HG03558 (cell line): ENCODE measurements at regions not wholly inside any gene's neighbourhood (a gene's known extent, or its start where the extent isn't known, plus 50 kb on each side); places are given as distances from the start of the nearest gene placed in this dataset.
"Not testable (repeated sequence)": the region's sequence is repeated elsewhere in the genome, so short reads cannot be mapped to it uniquely, and the experiment has no call there.

Source experiments
- ATAC-seq: cut with Tn5 transposase; IDR thresholded peaks from one replicate; pipeline ENCODE4 v1.9.1; 2021; ENCODE audit warnings: moderate number of reproducible peaks; ENCODE audit not compliant: unreplicated experiment; ENCODE audit errors: extremely low read depth

- ATAC-seq: no peak
These were observed 394.2 kb downstream of the EDEM1 start for GRCh38 chr3:5581743-5582142.

GRCh38 chr3:5583920-5584319 lies 396.4 kb downstream of the EDEM1 start:
- ATAC-seq: no peak

GRCh38 chr3:5585085-5585484 lies 397.6 kb downstream of the EDEM1 start:
- ATAC-seq: no peak

GRCh38 chr3:5606884-5607472 lies 419.5 kb downstream of the EDEM1 start:
- ATAC-seq: no peak

GRCh38 chr3:5607581-5607980 lies 420.1 kb downstream of the EDEM1 start:
- no peak for ATAC-seq

- not testable (repeated sequence) for ATAC-seq
These were observed 421.5 kb downstream of the EDEM1 start for GRCh38 chr3:5608971-5609370.

- no peak for ATAC-seq
These were observed 426.1 kb downstream of the EDEM1 start for GRCh38 chr3:5613599-5613998.

- no peak for ATAC-seq
These were observed 429.4 kb downstream of the EDEM1 start for GRCh38 chr3:5616873-5617272.

- ATAC-seq: no peak
These were observed 430.7 kb downstream of the EDEM1 start for GRCh38 chr3:5618170-5618569.

- ATAC-seq: no peak
These were observed 442.9 kb downstream of the EDEM1 start for GRCh38 chr3:5630406-5630805.

GRCh38 chr3:5633960-5634359 lies 446.5 kb downstream of the EDEM1 start:
- ATAC-seq: no peak

- no peak for ATAC-seq
These were observed 446.9 kb downstream of the EDEM1 start for GRCh38 chr3:5634411-5634810.

GRCh38 chr3:5635746-5636145 lies 448.2 kb downstream of the EDEM1 start:
- ATAC-seq: no peak

GRCh38 chr3:5638550-5638949 lies 451.0 kb downstream of the EDEM1 start:
- ATAC-seq: no peak

GRCh38 chr3:5644773-5645670 lies 457.5 kb downstream of the EDEM1 start:
- ATAC-seq: no peak

- no peak for ATAC-seq
These were observed 458.3 kb downstream of the EDEM1 start for GRCh38 chr3:5645692-5646410.

- ATAC-seq: no peak
These were observed 462.8 kb downstream of the EDEM1 start for GRCh38 chr3:5650303-5650702.

- no peak for ATAC-seq
These were observed 463.8 kb downstream of the EDEM1 start for GRCh38 chr3:5651351-5651750.

GRCh38 chr3:5653426-5654143 lies 466.1 kb downstream of the EDEM1 start:
- ATAC-seq: no peak

- ATAC-seq: no peak
These were observed 469.6 kb downstream of the EDEM1 start for GRCh38 chr3:5657106-5657505.

GRCh38 chr3:5663601-5664000 lies 476.1 kb downstream of the EDEM1 start:
- no peak for ATAC-seq
